HL-60 (cell line): ENCODE measurements at regions not wholly inside any gene's neighbourhood (a gene's known extent, or its start where the extent isn't known, plus 50 kb on each side); places are given as distances from the start of the nearest gene placed in this dataset.

Source experiments
- GABPA ChIP-seq: IDR thresholded peaks from 2 replicates; pipeline ENCODE4 v1.6.1; 2012; ENCODE audit warnings: low read depth
- POLR2AphosphoS5 ChIP-seq: IDR thresholded peaks from 2 replicates; pipeline ENCODE4 v1.6.1; 2012; ENCODE audit warnings: low read depth
- SPI1 ChIP-seq: IDR thresholded peaks from 2 replicates; pipeline ENCODE4 v1.6.1; 2012; ENCODE audit warnings: low read depth, mild to moderate bottlenecking, borderline replicate concordance
- TF ChIP-seq, protein P1 (sequence below): IDR thresholded peaks from one replicate; pipeline ENCODE4 v1.5.1; 2011; ENCODE audit warnings: low read length, control low read depth, inconsistent platforms; ENCODE audit not compliant: insufficient read depth
- TF ChIP-seq, protein P2 (sequence below): IDR thresholded peaks from 2 replicates; pipeline ENCODE4 v1.6.1; 2012; ENCODE audit warnings: low read depth; ENCODE audit not compliant: insufficient replicate concordance

DNA sequence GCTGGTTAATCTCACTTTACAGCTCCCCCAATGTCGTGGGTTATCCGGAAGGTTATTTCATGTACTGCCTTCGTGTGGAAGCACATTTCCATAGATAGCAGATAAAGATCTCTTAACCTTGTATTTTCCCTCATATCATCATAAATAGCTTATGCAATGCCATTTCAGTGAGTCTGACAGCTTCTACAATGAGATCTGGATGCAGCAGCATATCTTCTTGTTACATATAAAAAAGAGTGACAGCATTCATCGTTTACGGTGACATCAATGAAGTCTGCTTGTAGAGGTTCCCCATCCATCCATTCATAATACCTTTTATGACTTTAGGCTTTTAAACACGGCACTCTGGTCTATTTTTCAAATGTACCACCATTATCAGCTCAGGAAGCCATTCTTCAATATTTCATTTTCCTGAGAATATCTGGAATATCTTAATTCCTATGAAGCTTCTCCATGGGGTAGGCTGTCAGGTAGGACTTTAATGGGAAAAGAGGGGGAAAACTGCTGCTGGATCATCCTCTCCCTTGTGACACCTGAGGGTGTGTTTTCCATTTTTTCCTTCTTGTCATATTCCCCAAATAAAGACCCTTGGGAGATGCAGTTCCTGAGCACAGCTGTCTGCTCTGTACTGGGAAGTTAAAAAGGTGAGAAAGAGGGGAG lies 51.9 kb upstream of the CTBP2 start:
- TF ChIP-seq, protein P1, sequence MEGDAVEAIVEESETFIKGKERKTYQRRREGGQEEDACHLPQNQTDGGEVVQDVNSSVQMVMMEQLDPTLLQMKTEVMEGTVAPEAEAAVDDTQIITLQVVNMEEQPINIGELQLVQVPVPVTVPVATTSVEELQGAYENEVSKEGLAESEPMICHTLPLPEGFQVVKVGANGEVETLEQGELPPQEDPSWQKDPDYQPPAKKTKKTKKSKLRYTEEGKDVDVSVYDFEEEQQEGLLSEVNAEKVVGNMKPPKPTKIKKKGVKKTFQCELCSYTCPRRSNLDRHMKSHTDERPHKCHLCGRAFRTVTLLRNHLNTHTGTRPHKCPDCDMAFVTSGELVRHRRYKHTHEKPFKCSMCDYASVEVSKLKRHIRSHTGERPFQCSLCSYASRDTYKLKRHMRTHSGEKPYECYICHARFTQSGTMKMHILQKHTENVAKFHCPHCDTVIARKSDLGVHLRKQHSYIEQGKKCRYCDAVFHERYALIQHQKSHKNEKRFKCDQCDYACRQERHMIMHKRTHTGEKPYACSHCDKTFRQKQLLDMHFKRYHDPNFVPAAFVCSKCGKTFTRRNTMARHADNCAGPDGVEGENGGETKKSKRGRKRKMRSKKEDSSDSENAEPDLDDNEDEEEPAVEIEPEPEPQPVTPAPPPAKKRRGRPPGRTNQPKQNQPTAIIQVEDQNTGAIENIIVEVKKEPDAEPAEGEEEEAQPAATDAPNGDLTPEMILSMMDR = no peak
- TF ChIP-seq POLR2AphosphoS5 (no peak), GABPA (no peak), SPI1 (no peak)
- TF ChIP-seq, protein P2, sequence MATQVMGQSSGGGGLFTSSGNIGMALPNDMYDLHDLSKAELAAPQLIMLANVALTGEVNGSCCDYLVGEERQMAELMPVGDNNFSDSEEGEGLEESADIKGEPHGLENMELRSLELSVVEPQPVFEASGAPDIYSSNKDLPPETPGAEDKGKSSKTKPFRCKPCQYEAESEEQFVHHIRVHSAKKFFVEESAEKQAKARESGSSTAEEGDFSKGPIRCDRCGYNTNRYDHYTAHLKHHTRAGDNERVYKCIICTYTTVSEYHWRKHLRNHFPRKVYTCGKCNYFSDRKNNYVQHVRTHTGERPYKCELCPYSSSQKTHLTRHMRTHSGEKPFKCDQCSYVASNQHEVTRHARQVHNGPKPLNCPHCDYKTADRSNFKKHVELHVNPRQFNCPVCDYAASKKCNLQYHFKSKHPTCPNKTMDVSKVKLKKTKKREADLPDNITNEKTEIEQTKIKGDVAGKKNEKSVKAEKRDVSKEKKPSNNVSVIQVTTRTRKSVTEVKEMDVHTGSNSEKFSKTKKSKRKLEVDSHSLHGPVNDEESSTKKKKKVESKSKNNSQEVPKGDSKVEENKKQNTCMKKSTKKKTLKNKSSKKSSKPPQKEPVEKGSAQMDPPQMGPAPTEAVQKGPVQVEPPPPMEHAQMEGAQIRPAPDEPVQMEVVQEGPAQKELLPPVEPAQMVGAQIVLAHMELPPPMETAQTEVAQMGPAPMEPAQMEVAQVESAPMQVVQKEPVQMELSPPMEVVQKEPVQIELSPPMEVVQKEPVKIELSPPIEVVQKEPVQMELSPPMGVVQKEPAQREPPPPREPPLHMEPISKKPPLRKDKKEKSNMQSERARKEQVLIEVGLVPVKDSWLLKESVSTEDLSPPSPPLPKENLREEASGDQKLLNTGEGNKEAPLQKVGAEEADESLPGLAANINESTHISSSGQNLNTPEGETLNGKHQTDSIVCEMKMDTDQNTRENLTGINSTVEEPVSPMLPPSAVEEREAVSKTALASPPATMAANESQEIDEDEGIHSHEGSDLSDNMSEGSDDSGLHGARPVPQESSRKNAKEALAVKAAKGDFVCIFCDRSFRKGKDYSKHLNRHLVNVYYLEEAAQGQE = no peak
